ENCODE measurements at regions not wholly inside any gene's neighbourhood (a gene's known extent, or its start where the extent isn't known, plus 50 kb on each side); places are given as distances from the start of the nearest gene placed in this dataset. TPM values are rescaled to one million over a fixed set of nuclear protein-coding genes. Genes with fewer than 3 reads are reported as not detected.

GRCh38 chr1:115893545-115893944 is 52.6 kb upstream of the NHLH2 start:
- no peak for DNase-seq

GRCh38 chr1:115898020-115898419 is 57.1 kb upstream of the NHLH2 start:
- DNase-seq, result no peak

- DNase-seq, result no peak
Observed at GRCh38 chr1:115900856-115901255, 59.9 kb upstream of the NHLH2 start.

- DNase-seq, result peak; percentile 21
Observed at GRCh38 chr1:115906627-115907026, 65.7 kb upstream of the NHLH2 start.

GRCh38 chr1:115907092-115907491 is 66.2 kb upstream of the NHLH2 start:
- DNase-seq, result no peak

GRCh38 chr1:115908565-115909274 is 67.6 kb upstream of the SLC22A15 start:
- DNase-seq, result no peak

- DNase-seq, result no peak
Observed at GRCh38 chr1:115910231-115910630, 66.1 kb upstream of the SLC22A15 start.

- peak; percentile 43 for DNase-seq
Observed at GRCh38 chr1:115911294-115911693, 65.0 kb upstream of the SLC22A15 start.

- no peak for DNase-seq
Observed at GRCh38 chr1:115912116-115912515, 64.2 kb upstream of the SLC22A15 start.

- no peak for DNase-seq
Observed at GRCh38 chr1:115922801-115923200, 53.5 kb upstream of the SLC22A15 start.

- no peak for DNase-seq
Observed at GRCh38 chr1:115924770-115925169, 51.5 kb upstream of the SLC22A15 start.

- no peak for DNase-seq
Observed at GRCh38 chr1:115925467-115925866, 50.8 kb upstream of the SLC22A15 start.

Small RNA genes in the stretch of these regions (small RNA-seq; reads per million reads assigned to genes)
- gene AL357137.1 (ENCODE audit: low replicate concordance), result not detected
